HCT116 (cell line): ENCODE measurements at regions not wholly inside any gene's neighbourhood (a gene's known extent, or its start where the extent isn't known, plus 50 kb on each side); places are given as distances from the start of the nearest gene placed in this dataset.

Experiments used
- ATAC-seq: fragments of 200-7000 bp; cut with Tn5 transposase; 2 replicates; pipeline ENCODE4 v1.9.1; 2020; ENCODE audit warnings: mild to moderate bottlenecking, moderate library complexity
- BruUV-seq: library from RNA; stranded (reverse); fragments of 400-500 nt; replicated peaks from 2 replicates; lab custom pipeline; 2021; lab: Mats Ljungman, UMichigan
- CTCF ChIA-PET: fragments of 300-600 bp; sonication (Branson Sonifier 250); formaldehyde crosslinking; loops from one replicate; lab custom pipeline; 2021; ENCODE audit warnings: antibody characterized with exemption; lab: Charles Lee
- POLR2A ChIA-PET: fragments of 300-600, 350-600 bp; sonication (Branson Sonifier 250); formaldehyde crosslinking; loops from one replicate; lab custom pipeline; 2021; ENCODE audit warnings: antibody characterized with exemption; lab: Charles Lee
- RAD21 ChIA-PET, 2 experiments: fragments of 300-600 bp; sonication (Branson Sonifier 250); formaldehyde crosslinking; loops; one replicate each; lab custom pipeline; 2023; ENCODE audit warnings: low total read pairs in 2 of 2; ENCODE audit not compliant: uncharacterized antibody in 2 of 2, unreplicated experiment in 2 of 2, low non-redundant PET in 1 of 2; lab: Charles Lee
- DNase-seq: peaks from one replicate; pipeline ENCODE4 v3.0.0-alpha.2; 2010; ENCODE audit warnings: low read depth, low spot score
- H2AFZ ChIP-seq: fragments of 200-600 bp; shearing (Covaris generic), sonication (generic); 2 replicates; pipeline ENCODE4 v1.6.1; 2017; ENCODE audit warnings: low read depth, mixed run types, mixed read lengths, antibody characterized with exemption, low read length; ENCODE audit not compliant: poor library complexity, severe bottlenecking
- H3K27ac ChIP-seq: 2 replicates; pipeline ENCODE4 v1.5.1; 2012; ENCODE audit warnings: low read depth, low read length
- H3K27me3 ChIP-seq: fragments of 200-600 bp; sonication (generic); 2 replicates; pipeline ENCODE4 v1.6.1; 2016; ENCODE audit warnings: mixed run types, low read length, mixed read lengths; ENCODE audit not compliant: insufficient read depth
- H3K36me3 ChIP-seq, 2 experiments: fragments of 200-500 bp in 1 of 2; fragments of 200-600 bp in 1 of 2; sonication (Bioruptor generic) in 1 of 2; sonication (generic) in 1 of 2; 2 replicates each; pipeline versions ENCODE4 v1.5.1 to v1.6.1; 2014 to 2016; ENCODE audit warnings: low read length in 2 of 2, inconsistent platforms in 1 of 2, mixed read lengths in 1 of 2, mixed run types in 1 of 2; ENCODE audit not compliant: insufficient read depth in 2 of 2, control insufficient read depth in 1 of 2
- H3K4me1 ChIP-seq, 2 experiments: fragments of 200-600 bp in 1 of 2; sonication (generic) in 1 of 2; 2 replicates each; pipeline versions ENCODE4 v1.5.1 to v1.6.1; 2012 to 2017; ENCODE audit warnings: low read length in 2 of 2, inconsistent platforms in 1 of 2, mild to moderate bottlenecking in 1 of 2, mixed read lengths in 1 of 2, mixed run types in 1 of 2, moderate library complexity in 1 of 2; ENCODE audit not compliant: insufficient read depth in 2 of 2, control insufficient read depth in 1 of 2
- H3K4me2 ChIP-seq: fragments of 200-600 bp; sonication (generic); 2 replicates; pipeline ENCODE4 v1.6.1; 2017; ENCODE audit warnings: mixed run types, low read length, mixed read lengths
- H3K4me3 ChIP-seq, 2 experiments: fragments of 200-600 bp in 1 of 2; sonication (generic) in 1 of 2; replicated peaks in 1 of 2; 2 replicates each; pipeline ENCODE4 v1.5.1; 2011 to 2016; ENCODE audit warnings: low read length in 2 of 2, control low read depth in 1 of 2, low read depth in 1 of 2, mild to moderate bottlenecking in 1 of 2, mixed read lengths in 1 of 2, mixed run types in 1 of 2
- H3K79me2 ChIP-seq: fragments of 200-600 bp; sonication (generic); 2 replicates; pipeline ENCODE4 v1.6.1; 2017; ENCODE audit warnings: mild to moderate bottlenecking, mixed run types, low read length, moderate library complexity, mixed read lengths; ENCODE audit not compliant: insufficient read depth
- H3K9ac ChIP-seq: fragments of 200-600 bp; sonication (generic); 2 replicates; pipeline ENCODE4 v1.6.1; 2016; ENCODE audit warnings: low read length, mixed read lengths
- H3K9me2 ChIP-seq: fragments of 200-600 bp; sonication (generic), shearing (Covaris generic); 2 replicates; pipeline ENCODE4 v1.6.1; 2017; ENCODE audit warnings: mixed run types, mild to moderate bottlenecking, moderate library complexity; ENCODE audit not compliant: insufficient read depth
- H3K9me3 ChIP-seq, 2 experiments: fragments of 200-500 bp in 1 of 2; fragments of 200-600 bp in 1 of 2; sonication (Bioruptor generic) in 1 of 2; sonication (generic) in 1 of 2; 2 replicates each; pipeline ENCODE4 v1.6.1; 2014 to 2017; ENCODE audit warnings: low read length in 2 of 2, mixed read lengths in 2 of 2, inconsistent platforms in 1 of 2, low read depth in 1 of 2, mild to moderate bottlenecking in 1 of 2, mixed run types in 1 of 2, moderate library complexity in 1 of 2; ENCODE audit not compliant: control insufficient read depth in 1 of 2, insufficient read depth in 1 of 2
- H4K20me1 ChIP-seq: fragments of 200-600 bp; sonication (generic), shearing (Covaris generic); 2 replicates; pipeline ENCODE4 v1.6.1; 2017; ENCODE audit warnings: mixed run types, mild to moderate bottlenecking, moderate library complexity; ENCODE audit not compliant: insufficient read depth
- CBX3 ChIP-seq: IDR thresholded peaks from 2 replicates; pipeline ENCODE4 v1.6.1; 2012; ENCODE audit warnings: low read depth
- SIN3A ChIP-seq: IDR thresholded peaks from 2 replicates; pipeline ENCODE4 v1.6.1; 2012; ENCODE audit warnings: low read depth
- SP1 ChIP-seq: IDR thresholded peaks from 2 replicates; pipeline ENCODE4 v1.6.1; 2012; ENCODE audit warnings: low read depth
- TCF7L2 ChIP-seq: IDR thresholded peaks from 2 replicates; pipeline ENCODE4 v1.7.0; 2011; ENCODE audit warnings: borderline replicate concordance, inconsistent platforms; ENCODE audit not compliant: insufficient read depth, insufficient read length; ENCODE audit errors: extremely low read depth
- YY1 ChIP-seq: IDR thresholded peaks from 2 replicates; pipeline ENCODE4 v1.6.1; 2011; ENCODE audit warnings: low read length, low read depth, moderate library complexity, mild to moderate bottlenecking; ENCODE audit not compliant: insufficient replicate concordance; ENCODE audit errors: extremely low read depth
- ZBTB33 ChIP-seq: IDR thresholded peaks from 2 replicates; pipeline ENCODE4 v1.6.1; 2011; ENCODE audit warnings: mild to moderate bottlenecking, low read length, moderate library complexity; ENCODE audit not compliant: insufficient replicate concordance; ENCODE audit errors: extremely low read depth
- ZNF274 ChIP-seq: fragments of 200-500 bp; sonication (Bioruptor generic); IDR thresholded peaks from 2 replicates; pipeline ENCODE4 v1.6.1; 2014; ENCODE audit warnings: mild to moderate bottlenecking, low read depth, low read length, inconsistent platforms
- intact Hi-C: fragments of 100-400 bp; cut with micrococcal nuclease; formaldehyde crosslinking; loops from 2 replicates; pipeline ENCODE4 v1.10.0; 2022

- TF ChIP-seq CBX3 (no peak), SIN3A (no peak), TCF7L2 (no peak), YY1 (no peak), ZNF274 (no peak)
Observed at GRCh38 chr5:58011301-58011700, 448.6 kb downstream of the PLK2 start (continued).

GRCh38 chr5:58009754-58010153 lies 450.1 kb downstream of the PLK2 start:
- CTCF ChIA-PET, result no interaction called here
- no peak for ATAC-seq
- Histone ChIP-seq H3K79me2 (no peaks in the 10 kb centered on the region), H3K9me2 (no peaks in the 10 kb centered on the region), H3K27me3 (no peaks in the 10 kb centered on the region), H4K20me1 (no peaks in the 10 kb centered on the region), H3K36me3 (no peaks in the 10 kb centered on the region), H3K4me1 (no peaks in the 10 kb centered on the region), H3K9ac (no peak overlapping the region), H3K9me3 (no peaks in the 10 kb centered on the region), H3K4me3 (no peak overlapping the region), H3K4me2 (no peak overlapping the region), H2AFZ (no peak overlapping the region), H3K27ac (no peak overlapping the region)
- POLR2A ChIA-PET, result no interaction called here
- intact Hi-C loops, result no loop called here
- DNase-seq, result no peak
- BruUV-seq, result no TSS peak
- TF ChIP-seq ZBTB33 (no peak), SP1 (no peak), YY1 (no peak)
- RAD21 ChIA-PET, result no interaction called here
